NCI-H82 (cell line): ENCODE measurements at regions not wholly inside any gene's neighbourhood (a gene's known extent, or its start where the extent isn't known, plus 50 kb on each side); places are given as distances from the start of the nearest gene placed in this dataset.

ENCODE experiments used
- DNase-seq: peaks from one replicate; lab custom pipeline; 2025; lab: John Stamatoyannopoulos, UW

DNA sequence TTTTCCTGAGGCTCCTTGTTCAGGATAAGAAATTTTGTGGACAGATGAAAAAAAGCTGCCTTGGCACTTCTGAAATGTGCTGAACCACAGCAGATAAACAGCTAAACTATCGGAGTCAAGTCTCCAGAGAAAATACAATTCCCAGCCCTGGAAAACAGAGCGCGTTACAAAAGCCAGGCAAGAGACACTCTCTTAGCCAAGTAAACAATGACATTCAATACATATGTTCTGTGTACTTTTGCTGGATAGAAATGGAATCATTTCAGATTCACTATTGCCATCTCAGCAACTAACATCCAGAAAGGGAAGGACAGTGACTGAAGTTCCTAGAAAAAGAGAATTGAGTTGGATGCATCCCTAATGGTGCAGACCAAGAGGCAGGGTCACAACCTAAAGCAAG is 196.8 kb upstream of the NRSN1 start:
- DNase-seq, result no peak

DNA sequence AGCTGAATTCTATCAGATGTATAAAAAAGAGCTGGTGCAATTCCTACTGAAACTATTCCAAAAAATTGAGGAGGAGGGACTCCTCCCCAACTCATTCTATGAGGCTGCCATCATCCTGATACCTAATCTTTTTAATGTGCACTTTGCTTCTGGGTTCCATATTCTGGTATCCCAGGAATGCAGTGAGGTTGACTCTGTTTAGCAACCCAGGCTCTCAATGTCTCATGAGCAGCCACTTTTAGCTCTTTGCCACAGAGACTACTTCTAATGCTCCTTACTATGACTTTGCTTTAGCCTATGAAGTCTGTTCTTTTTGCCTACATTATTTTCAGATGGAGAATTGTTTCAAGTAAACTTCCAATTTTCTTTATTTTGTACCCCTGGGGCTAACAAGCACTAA is 185.5 kb upstream of the NRSN1 start:
- no peak for DNase-seq

DNA sequence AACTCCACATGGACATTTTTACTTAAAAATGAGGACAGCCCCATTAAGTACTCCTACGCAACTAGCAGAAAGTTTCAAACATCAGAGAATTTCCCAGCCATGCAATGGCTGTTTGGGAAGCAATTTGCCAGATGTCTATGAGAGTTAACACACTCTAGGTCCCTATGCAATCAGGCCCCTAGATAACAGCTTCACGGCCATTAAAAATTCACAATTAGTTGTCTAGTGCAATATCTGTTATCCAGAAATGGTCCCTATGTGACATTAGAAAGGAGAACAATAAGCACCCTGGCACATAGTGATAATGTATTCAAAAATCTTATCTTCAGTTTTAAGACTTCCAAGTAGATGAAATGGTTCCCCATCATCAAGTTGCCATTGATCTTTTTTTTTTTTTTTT is 174.3 kb upstream of the NRSN1 start:
- no peak for DNase-seq

DNA sequence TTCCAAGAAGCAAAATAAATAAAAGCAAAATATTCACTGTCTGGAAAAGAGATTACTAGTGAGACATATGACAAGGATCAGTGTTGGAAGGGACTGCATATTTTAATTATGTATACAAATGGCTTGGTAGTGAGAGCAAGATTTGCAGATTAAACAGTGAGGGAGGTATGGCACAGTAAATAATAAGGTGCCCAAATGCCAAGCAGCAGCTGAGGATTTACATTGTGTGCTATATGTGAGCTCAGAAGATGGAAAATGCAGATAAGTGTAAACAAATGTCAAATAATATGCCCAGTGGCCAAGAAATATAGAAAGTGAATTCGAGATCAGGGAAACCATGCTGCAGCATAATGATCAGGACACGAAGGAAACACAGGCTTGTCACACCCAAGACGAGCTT is 173.8 kb upstream of the NRSN1 start:
- DNase-seq, result no peak

DNA sequence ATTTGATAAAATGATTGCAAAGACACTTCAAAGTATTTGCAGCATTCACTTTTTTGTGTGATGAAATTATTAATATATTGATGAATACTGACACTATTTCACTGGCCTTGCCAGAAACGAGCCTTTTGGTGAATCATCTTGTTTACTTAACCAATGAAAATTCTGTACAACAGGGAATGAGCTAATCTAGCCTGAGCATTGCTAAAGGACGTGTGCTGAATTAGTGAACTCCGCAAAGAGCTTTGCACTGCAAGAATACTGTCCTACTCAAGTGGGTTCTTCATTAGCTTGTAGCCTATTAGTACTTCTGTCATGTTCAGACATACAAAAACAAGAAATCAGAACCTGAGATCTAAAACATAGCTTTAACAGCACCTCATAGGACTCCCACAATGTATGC is 172.0 kb upstream of the NRSN1 start:
- no peak for DNase-seq

DNA sequence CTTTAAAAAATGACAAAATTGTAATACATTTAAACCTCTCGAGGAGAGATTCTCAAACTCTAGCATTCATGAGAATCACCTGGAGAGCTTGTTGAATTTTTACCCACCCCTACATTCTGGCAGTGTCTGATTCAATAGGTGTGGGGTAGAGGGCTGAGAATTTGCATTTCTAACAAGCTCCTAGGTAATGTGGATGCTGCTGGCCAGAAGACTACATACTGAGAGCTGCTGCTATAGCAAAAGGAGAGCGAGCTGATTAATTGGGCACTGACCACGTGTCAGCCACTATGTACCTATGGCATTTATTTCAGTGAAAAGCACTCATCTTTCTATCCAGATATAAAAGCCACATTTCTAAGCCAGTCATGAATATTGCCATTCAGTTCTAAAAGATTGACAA is 169.0 kb upstream of the NRSN1 start:
- DNase-seq, result no peak

DNA sequence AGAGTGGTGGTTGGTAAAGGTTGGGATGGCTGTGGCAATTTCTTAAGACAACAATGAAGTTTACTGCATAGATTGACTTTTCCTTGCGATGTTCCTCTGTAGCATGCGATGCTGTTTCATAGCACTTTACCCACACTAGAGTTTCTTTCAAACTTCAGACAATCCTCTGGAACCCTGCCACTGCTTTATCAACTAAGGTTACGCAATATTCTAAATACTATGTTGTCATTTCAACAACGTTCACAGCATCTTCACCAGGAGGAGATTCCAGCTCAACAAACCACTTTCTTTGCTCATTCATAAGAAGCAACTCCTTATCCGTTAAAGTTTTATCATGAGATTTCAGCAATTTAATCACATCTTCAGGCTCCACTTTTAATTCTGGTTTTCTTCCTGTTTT is 161.2 kb upstream of the NRSN1 start:
- no peak for DNase-seq

DNA sequence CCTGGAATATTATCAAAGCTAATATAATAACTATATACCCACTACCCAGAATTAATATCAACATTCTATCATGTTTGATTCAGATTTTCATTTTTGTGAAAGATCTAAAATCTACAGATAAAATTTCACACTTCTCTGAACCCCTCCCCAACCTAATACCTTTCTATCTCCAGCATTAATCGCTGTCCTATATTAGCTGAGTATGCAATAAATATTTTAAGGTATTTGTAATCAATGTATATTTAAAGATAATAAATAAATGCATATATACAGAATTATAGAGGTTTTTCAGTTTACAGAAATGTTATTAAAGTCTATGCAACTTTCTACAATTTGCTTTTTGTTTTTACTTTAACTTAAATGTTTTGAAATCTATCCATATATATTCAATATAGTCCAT is 156.7 kb upstream of the NRSN1 start:
- no peak for DNase-seq

DNA sequence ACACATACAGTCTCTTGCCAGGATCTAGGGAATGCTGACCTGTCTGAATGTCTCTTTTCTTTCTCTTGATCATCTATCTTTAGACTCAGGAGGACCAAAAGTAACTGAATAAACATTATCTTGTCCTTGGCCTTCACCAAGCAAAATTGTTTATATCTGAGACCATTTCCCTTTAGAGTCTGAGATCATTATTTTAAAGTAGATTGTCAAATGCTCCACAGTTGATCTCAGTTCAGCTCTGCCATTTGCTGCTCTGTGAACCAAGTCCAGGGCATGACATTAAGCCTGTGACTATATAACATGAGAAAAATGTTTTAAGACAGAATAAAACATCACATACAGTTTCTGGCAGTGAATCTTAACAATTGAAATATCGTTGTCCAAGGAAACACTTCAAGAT is 148.3 kb upstream of the NRSN1 start:
- no peak for DNase-seq

DNA sequence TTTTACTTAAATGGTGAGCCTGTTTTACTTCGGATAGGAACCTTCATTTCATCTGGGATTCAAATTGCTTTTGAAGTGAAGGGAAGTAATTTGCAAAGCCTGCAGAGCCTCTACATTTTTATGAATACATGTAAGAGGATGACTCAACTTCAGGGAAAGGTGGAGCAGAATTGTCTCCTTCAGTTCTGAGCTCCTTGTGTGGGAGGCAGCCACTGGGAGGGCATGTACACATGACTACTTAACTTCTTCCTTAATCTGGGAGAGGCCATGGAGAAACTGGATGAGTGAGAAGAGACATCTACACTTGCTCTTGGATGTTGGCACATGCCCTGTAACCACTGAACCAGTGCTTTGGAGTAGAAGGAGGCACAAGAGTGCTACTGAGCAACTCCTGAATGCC is 145.1 kb upstream of the NRSN1 start:
- DNase-seq, result no peak

DNA sequence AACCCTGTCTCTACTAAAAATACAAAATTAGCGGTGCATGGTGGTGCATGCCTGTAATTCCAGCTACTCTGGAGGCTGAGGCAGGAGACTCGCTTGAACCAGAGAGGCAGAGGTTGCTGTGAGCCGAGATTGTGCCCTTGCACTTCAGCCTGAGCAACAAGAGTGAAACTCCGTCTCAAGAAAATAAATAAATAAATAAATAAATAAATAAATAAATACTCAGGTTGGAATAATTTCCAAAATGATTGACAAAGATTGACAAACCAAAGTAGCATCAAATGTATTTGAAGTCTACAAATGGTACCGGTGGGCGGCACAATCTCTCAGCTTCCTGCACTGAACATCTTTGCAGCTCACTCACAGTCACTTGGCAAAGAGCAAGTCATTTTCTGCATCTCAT is 144.1 kb upstream of the NRSN1 start:
- no peak for DNase-seq

DNA sequence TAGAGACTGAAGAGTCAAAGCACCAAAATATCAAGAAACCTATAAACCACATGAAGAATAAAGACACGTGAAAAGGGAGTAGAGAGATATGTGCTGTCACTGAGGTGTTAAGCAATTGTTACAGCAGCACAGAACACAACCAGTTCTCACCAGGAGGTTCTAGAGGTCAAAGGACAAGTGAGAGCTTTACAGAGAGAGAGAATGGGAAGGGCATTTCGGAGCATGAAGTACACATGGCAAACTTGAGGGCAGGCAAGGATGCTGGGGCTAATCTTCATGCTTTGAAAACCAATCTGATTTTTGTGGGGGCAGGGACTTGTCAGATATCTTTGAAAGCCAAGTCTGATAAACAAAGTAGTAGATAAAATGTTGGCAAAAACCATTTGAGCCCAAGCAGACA is 142.3 kb upstream of the NRSN1 start:
- no peak for DNase-seq

DNA sequence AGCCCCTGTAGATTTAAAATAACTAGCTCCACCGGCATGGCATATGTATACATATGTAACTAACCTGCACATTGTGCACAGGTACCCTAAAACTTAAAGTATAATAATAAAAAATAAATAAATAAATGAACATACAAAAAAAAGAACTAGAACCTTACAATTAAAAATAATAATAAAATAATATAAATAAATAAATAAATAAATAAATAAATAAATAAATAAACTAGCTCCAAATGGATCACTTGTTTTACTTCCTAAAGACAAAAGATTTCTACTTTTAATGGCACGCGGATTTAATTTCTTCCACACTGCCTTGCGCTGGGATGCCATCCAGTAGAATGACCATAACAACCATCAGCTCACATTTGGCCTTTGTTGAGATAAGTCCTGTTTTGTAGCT is 141.0 kb upstream of the NRSN1 start:
- no peak for DNase-seq

DNA sequence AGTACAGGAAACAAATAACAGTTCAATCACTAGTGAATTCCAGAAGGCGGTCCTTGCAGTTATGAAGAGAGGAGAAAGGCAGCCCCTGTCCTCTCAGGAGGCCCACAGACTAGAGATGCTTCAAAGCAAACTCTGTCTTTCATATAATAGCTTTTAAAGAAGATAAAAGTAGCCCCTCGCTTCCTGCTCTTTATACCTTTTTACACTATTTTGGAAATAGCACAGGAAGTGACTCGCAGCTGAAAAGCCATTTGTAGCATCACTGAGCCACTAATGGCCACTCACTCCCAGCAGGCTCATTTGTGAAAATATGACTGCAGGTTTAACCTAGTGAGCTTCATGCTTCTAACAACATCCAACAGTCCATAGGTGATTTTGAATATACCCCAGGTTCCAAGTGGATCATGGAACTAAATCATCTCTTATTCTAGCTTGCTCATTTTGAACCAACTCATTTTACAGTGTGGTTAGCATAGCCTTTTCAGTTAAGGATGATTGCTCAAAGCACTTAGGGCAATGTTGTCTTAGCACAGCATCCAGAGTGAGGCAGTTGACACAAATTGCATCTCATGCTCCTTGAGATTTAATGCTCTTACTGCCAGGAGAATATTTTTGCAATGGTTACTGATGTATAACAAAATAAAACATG is 136.0 kb upstream of the NRSN1 start:
- DNase-seq, result no peak

DNA sequence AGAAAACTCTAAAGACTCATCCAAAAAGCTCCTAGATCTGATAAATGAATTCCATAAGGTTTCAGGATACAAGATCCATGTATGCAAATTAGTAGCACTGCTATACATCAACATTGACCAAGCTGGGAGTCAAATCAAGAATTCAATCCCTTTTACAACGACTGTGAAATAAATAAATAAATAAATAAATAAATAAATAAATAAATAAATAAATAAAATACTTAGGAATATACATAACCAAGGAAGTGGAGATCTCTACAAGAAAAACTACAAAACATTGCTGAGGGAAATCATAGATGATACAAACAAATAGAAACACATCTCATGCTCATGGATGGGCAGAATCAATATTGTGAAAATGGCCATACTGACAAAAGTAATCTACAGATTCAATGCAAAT is 132.0 kb upstream of the NRSN1 start:
- no peak for DNase-seq

DNA sequence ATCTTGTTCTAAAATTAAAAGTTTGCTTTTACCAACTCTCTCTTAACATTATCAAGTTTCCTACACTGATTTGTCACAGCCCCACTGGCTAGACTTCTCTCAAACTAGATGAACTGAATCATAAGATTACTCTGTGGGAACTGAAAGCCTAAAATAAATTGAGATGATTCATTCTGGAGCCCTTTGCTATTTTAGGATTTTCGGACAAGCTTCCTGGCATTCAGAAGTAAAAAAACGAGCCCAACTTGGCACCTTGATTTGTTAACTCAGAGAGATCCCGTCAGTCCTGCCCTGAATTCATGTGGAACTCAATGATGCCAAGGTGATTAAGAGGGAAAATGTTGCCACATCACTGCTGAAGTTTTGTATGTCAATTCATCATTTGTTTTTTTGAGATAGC is 122.0 kb upstream of the NRSN1 start:
- no peak for DNase-seq

DNA sequence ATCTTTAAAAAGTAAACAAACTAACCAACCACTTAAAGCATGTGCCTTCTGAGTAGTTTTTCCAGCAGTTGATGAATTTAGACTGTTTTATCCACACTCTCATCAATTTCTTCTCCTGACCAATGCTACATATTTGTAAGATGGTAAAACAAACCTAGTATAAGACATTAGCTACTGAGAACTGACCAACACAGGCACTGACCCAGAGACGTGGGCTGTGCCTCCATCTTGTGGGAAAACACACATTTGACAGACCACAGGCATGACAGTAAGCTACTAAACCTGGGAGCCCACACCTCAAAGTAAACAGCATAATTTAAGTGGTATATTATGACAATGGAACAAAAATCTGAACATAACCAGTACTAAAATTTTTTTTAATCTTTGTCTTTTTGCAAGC is 121.4 kb upstream of the NRSN1 start:
- DNase-seq, result no peak

DNA sequence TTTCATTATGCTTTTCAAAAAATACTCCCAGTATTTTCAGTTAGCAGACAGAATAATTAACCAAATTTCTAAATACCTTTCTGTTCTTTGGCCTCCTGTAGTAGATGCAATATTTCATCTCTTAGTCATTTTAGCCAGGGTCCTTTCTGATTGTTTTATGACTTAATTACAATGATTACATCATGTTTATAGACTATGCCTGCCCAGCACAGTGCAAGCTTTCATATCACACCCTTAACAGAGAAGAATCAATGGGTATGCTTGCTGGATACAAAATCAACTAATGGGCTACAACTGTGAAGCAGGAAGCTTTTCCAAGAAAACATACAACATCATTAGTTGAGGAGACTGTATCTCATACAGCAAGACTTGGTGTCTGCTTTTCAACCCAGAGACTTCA is 119.8 kb upstream of the NRSN1 start:
- DNase-seq, result no peak

DNA sequence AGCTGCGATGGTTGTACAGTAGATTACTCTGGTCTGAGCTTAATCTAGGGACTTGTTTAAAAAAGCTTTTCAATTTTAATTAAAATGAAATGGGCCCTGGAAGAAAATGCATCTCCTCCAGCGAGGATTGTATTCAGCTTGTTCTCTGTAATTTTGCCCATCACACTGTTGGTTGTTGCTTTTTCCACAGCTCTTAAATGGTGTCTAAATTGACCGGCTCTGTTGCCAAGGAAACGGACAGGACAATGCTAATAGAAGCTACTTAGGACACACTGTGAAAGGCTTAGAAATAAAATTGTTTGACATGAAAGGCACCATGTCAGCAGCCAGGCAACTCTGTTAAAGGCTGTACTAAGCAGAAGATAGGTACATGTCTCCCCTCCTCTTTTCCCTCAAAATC is 116.7 kb upstream of the NRSN1 start:
- DNase-seq, result peak; percentile 68

DNA sequence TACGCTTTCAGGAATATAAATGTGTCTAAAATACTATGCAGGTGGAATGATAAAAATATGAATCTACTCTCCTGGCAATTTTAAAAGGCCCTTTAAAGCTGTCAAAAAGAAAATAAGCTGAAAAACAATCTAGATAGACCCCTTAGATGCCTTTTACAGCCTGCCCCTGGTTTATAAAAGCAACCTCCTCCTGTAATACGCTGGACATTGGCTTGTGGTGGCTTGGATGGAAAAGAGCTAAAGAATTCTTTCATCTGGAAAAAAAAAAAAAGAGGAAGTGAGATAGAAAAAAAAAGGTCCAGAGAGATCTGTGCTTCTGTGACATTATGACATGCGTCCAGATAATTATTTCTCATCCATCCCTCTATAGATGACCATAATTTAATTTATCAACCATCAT is 115.9 kb upstream of the NRSN1 start:
- DNase-seq, result no peak

DNA sequence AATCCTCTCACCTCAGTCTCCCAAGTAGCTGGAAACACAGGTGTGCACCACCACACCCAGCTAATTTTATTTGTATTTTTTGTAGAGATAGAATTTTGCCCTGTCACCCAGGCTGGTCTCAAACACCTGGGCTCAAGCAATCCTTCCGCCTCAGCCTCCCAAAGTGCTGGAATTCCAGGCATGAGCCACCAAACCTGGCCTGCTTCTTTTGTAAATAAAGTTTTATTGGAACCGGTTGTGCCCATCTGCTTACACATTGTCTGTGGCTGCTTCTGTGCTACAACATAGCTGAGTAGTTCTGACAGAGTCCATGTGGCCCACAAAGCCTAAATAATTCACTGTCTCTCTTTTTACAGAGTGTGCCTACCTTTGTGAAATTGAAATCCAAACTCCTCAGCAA is 109.7 kb upstream of the NRSN1 start:
- DNase-seq, result no peak

DNA sequence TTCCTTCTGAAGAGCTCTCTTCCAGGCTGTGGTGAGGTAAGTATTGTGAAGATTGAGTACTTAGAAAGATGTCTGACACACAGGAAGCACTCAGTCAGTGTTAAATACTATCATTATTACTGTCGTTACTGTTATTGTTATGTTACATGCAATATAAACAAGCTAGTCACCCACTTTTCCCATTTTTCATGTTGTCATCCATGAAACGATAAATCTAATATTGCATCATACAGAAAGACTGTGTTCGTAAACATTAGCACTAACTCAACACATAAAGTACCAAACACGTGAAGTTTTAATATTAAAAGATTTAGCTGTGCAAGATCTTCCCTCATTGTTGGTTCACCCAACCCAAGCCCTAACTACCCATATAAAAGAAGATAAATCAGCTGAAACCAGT is 109.2 kb upstream of the NRSN1 start:
- DNase-seq, result no peak

DNA sequence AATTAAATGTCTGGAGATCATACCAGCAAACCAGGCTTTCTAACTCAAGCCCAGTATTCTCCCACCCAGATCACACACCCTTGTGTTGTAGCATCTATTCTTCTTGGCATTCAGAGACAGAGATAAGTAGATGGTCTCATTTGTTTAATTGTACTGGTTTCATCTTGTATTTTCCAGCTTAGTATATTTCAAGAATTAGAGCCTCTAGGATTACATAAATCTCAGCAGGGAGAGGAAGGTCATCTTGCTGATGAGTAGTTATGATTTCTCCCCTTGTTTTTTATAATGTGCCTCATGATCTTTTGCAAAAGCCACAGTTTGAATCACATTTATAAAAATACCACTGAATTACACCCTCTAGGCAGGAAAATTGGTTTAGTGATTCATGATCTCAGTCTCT is 106.6 kb upstream of the NRSN1 start:
- DNase-seq, result peak; percentile 41

DNA sequence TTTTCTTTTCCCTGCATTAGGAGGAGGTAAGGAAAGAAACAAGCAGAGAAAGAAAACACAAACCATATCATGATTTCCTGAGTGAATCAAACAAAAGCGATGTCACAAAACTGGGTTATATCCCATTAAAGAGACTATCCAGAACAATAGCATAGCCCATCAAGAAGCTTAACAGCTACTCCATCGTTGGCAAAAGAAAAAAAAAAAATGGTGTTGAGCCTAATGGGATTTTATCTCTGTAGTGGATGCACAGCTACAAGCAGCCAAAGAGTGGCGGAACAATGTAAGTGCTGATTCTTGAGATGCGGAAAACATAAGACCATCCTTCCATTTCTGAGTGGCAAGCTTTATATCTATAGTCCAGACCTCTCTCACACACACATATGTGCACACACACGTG is 106.2 kb upstream of the NRSN1 start:
- peak; percentile 83 for DNase-seq

DNA sequence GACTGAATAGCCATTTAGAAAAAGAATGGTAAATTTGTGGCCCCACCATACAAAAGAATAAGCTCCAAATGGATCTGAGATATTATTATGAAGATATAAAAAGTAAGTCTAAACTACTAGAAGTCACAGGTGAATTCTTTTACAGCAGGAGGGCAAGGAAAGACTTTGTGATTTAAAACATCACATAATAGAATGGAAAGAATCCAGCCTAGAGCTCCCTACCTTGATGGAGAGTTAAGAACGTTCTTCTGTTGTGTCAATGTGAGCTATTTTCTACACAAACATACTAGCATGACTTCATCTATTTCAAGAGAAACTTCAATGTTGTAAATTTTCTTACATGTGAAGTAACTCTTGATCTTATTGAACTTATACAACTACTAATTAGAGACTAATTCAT is 100.0 kb upstream of the NRSN1 start:
- DNase-seq, result no peak
